Endothelial cell of umbilical vein (primary cell): ENCODE measurements at regions not wholly inside any gene's neighbourhood (a gene's known extent, or its start where the extent isn't known, plus 50 kb on each side); places are given as distances from the start of the nearest gene placed in this dataset.

ENCODE experiments used
- BruUV-seq: library from RNA; stranded (reverse); fragments of 400-500 nt; replicated peaks from 2 replicates; lab custom pipeline; 2021; lab: Mats Ljungman, UMichigan
- CTCF ChIA-PET: fragments of 300-600, 350-600 bp; sonication (Branson Sonifier 250); formaldehyde crosslinking; loops from one replicate; lab custom pipeline; 2021; ENCODE audit warnings: antibody characterized with exemption, inconsistent platforms; lab: Charles Lee
- POLR2A ChIA-PET: fragments of 300-600, 350-600 bp; sonication (Branson Sonifier 250); formaldehyde crosslinking; loops from one replicate; lab custom pipeline; 2021; ENCODE audit warnings: antibody characterized with exemption, inconsistent platforms; lab: Charles Lee
- DNase-seq: peaks from one replicate; pipeline ENCODE4 v3.0.0-alpha.2; 2011; ENCODE audit warnings: low read depth, low spot score
- FAIRE-seq: peaks from 2 replicates; lab custom pipeline; 2011; peaks lifted over from hg19 to GRCh38; lab: Jason Lieb, UNC
- H2AFZ ChIP-seq: 2 replicates; pipeline ENCODE4 v1.6.0; 2012; ENCODE audit warnings: low read depth, low read length, control low read depth, inconsistent platforms
- H3K27ac ChIP-seq: 2 replicates; pipeline ENCODE4 v1.5.1; 2011; ENCODE audit warnings: low read depth, mild to moderate bottlenecking, control low read depth, low read length, moderate library complexity; ENCODE audit not compliant: insufficient read depth
- H3K27me3 ChIP-seq, 2 experiments: 2 replicates each; pipeline versions ENCODE4 v1.6.0 to v1.6.1; 2011; ENCODE audit warnings: low read length in 2 of 2, mixed read lengths in 1 of 2; ENCODE audit not compliant: control insufficient read depth in 2 of 2, insufficient read depth in 2 of 2
- H3K36me3 ChIP-seq, 2 experiments: 2 replicates in 1 of 2; 3 replicates in 1 of 2; pipeline ENCODE4 v1.5.1; 2011; ENCODE audit warnings: low read length in 2 of 2, mild to moderate bottlenecking in 1 of 2, moderate library complexity in 1 of 2; ENCODE audit not compliant: control insufficient read depth in 2 of 2, insufficient read depth in 2 of 2; ENCODE audit errors: extremely low read depth in 1 of 2
- H3K4me1 ChIP-seq: 3 replicates; pipeline ENCODE4 v1.5.1; 2011; ENCODE audit warnings: mild to moderate bottlenecking, low read length; ENCODE audit not compliant: control insufficient read depth, insufficient read depth; ENCODE audit errors: extremely low read depth
- H3K4me2 ChIP-seq: 2 replicates; pipeline ENCODE4 v1.6.1; 2011; ENCODE audit warnings: low read length, control low read depth, mixed read lengths; ENCODE audit not compliant: insufficient read depth
- H3K4me3 ChIP-seq, 3 experiments: fragments of 200-600 bp in 1 of 3; sonication (generic), shearing (Covaris generic) in 1 of 3; replicated peaks in 1 of 3; 2 replicates each; pipeline ENCODE4 v1.5.1; 2011 to 2016; ENCODE audit warnings: control low read depth in 3 of 3, low read length in 3 of 3, mild to moderate bottlenecking in 2 of 3, inconsistent platforms in 1 of 3, low read depth in 1 of 3, moderate library complexity in 1 of 3; ENCODE audit not compliant: insufficient read depth in 1 of 3
- H3K79me2 ChIP-seq: 2 replicates; pipeline ENCODE4 v1.6.0; 2012; ENCODE audit warnings: low read length, inconsistent platforms; ENCODE audit not compliant: control insufficient read depth, insufficient read depth
- H3K9ac ChIP-seq: replicated peaks from 2 replicates; pipeline ENCODE3; 2011; ENCODE audit warnings: low read length, control low read depth; ENCODE audit not compliant: insufficient read depth; ENCODE audit errors: extremely low read depth
- H3K9me1 ChIP-seq: replicated peaks from 3 replicates; pipeline ENCODE4 v1.6.0; 2011; ENCODE audit warnings: mild to moderate bottlenecking, low read length; ENCODE audit not compliant: control insufficient read depth, insufficient read depth; ENCODE audit errors: extremely low read depth
- H3K9me3 ChIP-seq: replicated peaks from 2 replicates; pipeline ENCODE4 v1.5.1; 2012; ENCODE audit warnings: low read length, inconsistent platforms; ENCODE audit not compliant: control insufficient read depth, insufficient read depth
- H4K20me1 ChIP-seq: replicated peaks from 2 replicates; pipeline ENCODE3; 2011; ENCODE audit warnings: mild to moderate bottlenecking, low read length; ENCODE audit not compliant: control insufficient read depth, insufficient read depth; ENCODE audit errors: extremely low read depth
- FOS ChIP-seq: IDR thresholded peaks from 2 replicates; pipeline ENCODE4 v1.6.1; 2011; ENCODE audit warnings: mild to moderate bottlenecking, low read length, moderate library complexity, borderline replicate concordance; ENCODE audit not compliant: insufficient read depth
- GATA2 ChIP-seq: IDR thresholded peaks from 2 replicates; pipeline ENCODE4 v1.7.0; 2011; ENCODE audit warnings: low read depth, mild to moderate bottlenecking, moderate library complexity, mixed read lengths, low read length; ENCODE audit not compliant: insufficient read length, insufficient read depth
- JUN ChIP-seq: IDR thresholded peaks from 2 replicates; pipeline ENCODE4 v1.6.1; 2011; ENCODE audit warnings: borderline replicate concordance, low read depth; ENCODE audit not compliant: insufficient read length, insufficient read depth
- POLR2A ChIP-seq: IDR thresholded peaks from 2 replicates; pipeline ENCODE4 v1.6.1; 2012; ENCODE audit warnings: low read depth, mild to moderate bottlenecking, control low read depth, low read length
- POLR2AphosphoS5 ChIP-seq: IDR thresholded peaks from 2 replicates; pipeline ENCODE4 v1.6.1; 2012; ENCODE audit warnings: low read depth, mild to moderate bottlenecking, control low read depth, low read length, moderate library complexity; ENCODE audit not compliant: insufficient read depth
- dilution Hi-C: fragments of 300-500 bp; cut with MboI; formaldehyde crosslinking; loops from one replicate; pipeline ENCODE4 v1.15.0; 2019; ENCODE audit warnings: low sequenced_read_pairs; ENCODE audit not compliant: extremely low pct_ligation_motif_present
- intact Hi-C: fragments of 100-400 bp; cut with micrococcal nuclease; formaldehyde crosslinking; loops from one replicate; pipeline ENCODE4 v1.10.0; 2022
- TF ChIP-seq, protein P1 (sequence below): IDR thresholded peaks from 2 replicates; pipeline ENCODE4 v1.6.1; 2011; ENCODE audit not compliant: insufficient read depth, insufficient read length
- TF ChIP-seq, protein P2 (sequence below), 2 donors: IDR thresholded peaks; 1 replicate in 1 of 2; 2 replicates in 1 of 2; pipeline ENCODE4 v1.5.1; 2011; ENCODE audit warnings: low read length in 2 of 2, mild to moderate bottlenecking in 2 of 2, moderate library complexity in 2 of 2, control low read depth in 1 of 2, inconsistent platforms in 1 of 2, low read depth in 1 of 2; ENCODE audit not compliant: insufficient read depth in 1 of 2; ENCODE audit errors: extremely low read depth in 1 of 2

DNA sequence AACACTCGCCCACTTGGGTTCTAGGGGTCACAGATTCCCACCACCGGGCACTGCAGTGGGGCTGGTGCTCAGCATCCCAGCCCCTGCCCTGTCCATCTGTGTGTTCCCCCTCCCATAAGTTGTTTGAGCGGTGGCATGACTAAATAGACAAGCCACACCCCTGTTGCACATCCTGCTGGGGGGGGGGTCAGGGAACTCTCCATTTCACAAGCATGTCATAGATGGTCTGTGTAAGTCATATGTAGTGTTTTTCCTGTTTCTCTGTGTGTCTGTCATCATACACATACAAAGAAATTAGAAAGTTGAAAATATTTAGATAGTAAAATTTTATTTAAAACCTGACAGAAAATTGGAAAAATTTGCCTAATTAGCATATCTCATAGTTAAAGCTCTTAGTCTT is 270.2 kb downstream of the IPO8 start:
- TF ChIP-seq FOS = no peak
- TF ChIP-seq, protein P1, sequence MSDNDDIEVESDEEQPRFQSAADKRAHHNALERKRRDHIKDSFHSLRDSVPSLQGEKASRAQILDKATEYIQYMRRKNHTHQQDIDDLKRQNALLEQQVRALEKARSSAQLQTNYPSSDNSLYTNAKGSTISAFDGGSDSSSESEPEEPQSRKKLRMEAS = no peak
- TF ChIP-seq GATA2 = no peak
- no peak for TF ChIP-seq POLR2A
- TF ChIP-seq POLR2AphosphoS5 = no peak
- no peak for TF ChIP-seq JUN
- TF ChIP-seq, protein P2, sequence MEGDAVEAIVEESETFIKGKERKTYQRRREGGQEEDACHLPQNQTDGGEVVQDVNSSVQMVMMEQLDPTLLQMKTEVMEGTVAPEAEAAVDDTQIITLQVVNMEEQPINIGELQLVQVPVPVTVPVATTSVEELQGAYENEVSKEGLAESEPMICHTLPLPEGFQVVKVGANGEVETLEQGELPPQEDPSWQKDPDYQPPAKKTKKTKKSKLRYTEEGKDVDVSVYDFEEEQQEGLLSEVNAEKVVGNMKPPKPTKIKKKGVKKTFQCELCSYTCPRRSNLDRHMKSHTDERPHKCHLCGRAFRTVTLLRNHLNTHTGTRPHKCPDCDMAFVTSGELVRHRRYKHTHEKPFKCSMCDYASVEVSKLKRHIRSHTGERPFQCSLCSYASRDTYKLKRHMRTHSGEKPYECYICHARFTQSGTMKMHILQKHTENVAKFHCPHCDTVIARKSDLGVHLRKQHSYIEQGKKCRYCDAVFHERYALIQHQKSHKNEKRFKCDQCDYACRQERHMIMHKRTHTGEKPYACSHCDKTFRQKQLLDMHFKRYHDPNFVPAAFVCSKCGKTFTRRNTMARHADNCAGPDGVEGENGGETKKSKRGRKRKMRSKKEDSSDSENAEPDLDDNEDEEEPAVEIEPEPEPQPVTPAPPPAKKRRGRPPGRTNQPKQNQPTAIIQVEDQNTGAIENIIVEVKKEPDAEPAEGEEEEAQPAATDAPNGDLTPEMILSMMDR (IDR thresholded peaks at IDR 0.05; ENCODE audit: extremely low read depth in 1 of 2, insufficient read depth in 1 of 2, low read depth in 1 of 2, low read length in 2 of 2) = no peak
- H3K27me3 ChIP-seq = peaks cover 0 to 3% of the 10 kb centered on the region in 2 experiments
- no peaks in the 10 kb centered on the region for H3K79me2 ChIP-seq
- ChIA-PET POLR2A (no interaction called here), CTCF (no interaction called here)
- no peaks in the 10 kb centered on the region for H3K9me1 ChIP-seq
- peaks cover 4% of the 10 kb centered on the region for H3K4me1 ChIP-seq
- no peak overlapping the region for H3K27ac ChIP-seq
- no peak for FAIRE-seq
- BruUV-seq = no TSS peak
- H3K36me3 ChIP-seq = no peaks in the 10 kb centered on the region
- H3K9ac ChIP-seq = no peak overlapping the region
- no peak for DNase-seq
- no peak overlapping the region for H3K4me2 ChIP-seq
- dilution Hi-C loops = no loop called here
- no peak overlapping the region for H2AFZ ChIP-seq
- H3K9me3 ChIP-seq = no peaks in the 10 kb centered on the region
- no peak overlapping the region for H3K4me3 ChIP-seq
- intact Hi-C loops = no loop called here
- H4K20me1 ChIP-seq = no peaks in the 10 kb centered on the region
